HepG2 (cell line): ENCODE measurements at regions not wholly inside any gene's neighbourhood (a gene's known extent, or its start where the extent isn't known, plus 50 kb on each side); places are given as distances from the start of the nearest gene placed in this dataset.

ENCODE experiments used
- ATAC-seq: fragments of 200-7000 bp; cut with Tn5 transposase; 3 replicates; pipeline ENCODE4 v1.9.1; 2020; ENCODE audit warnings: mild to moderate bottlenecking, moderate library complexity
- BruUV-seq: library from RNA; stranded (reverse); fragments of 400-500 nt; replicated peaks from 2 replicates; lab custom pipeline; 2021; lab: Mats Ljungman, UMichigan
- CTCF ChIA-PET: fragments of 300-600 bp; formaldehyde crosslinking; extraction: SDS; loops from one replicate; lab custom pipeline; 2021; ENCODE audit warnings: low total read pairs, inconsistent platforms, low intra/inter-chr PET ratio; lab: Yijun Ruan, JAX
- POLR2A ChIA-PET: fragments of 350-600 bp; sonication (Branson Sonifier 250); formaldehyde crosslinking; loops from one replicate; lab custom pipeline; 2020; ENCODE audit warnings: antibody characterized with exemption, inconsistent platforms; lab: Yijun Ruan, JAX
- DNase-seq: peaks from one replicate; pipeline ENCODE4 v3.0.0-alpha.2; 2015; ENCODE audit warnings: low spot score
- FAIRE-seq: peaks from 3 replicates; lab custom pipeline; 2011; peaks lifted over from hg19 to GRCh38; lab: Jason Lieb, UNC
- H2AFZ ChIP-seq: one replicate; pipeline ENCODE4 v1.6.1; 2011; ENCODE audit warnings: low read length, inconsistent platforms
- H3K27ac ChIP-seq: fragments of 300-600 bp; 3 replicates; pipeline ENCODE4 v1.8.0; 2011; ENCODE audit warnings: mixed run types, mild to moderate bottlenecking, mixed read lengths, low read length, inconsistent platforms; ENCODE audit not compliant: insufficient read depth; ENCODE audit errors: extremely low read length
- H3K27me3 ChIP-seq, 2 experiments: fragments of 200-600 bp in 1 of 2; 2 replicates in 1 of 2; 3 replicates in 1 of 2; pipeline versions ENCODE4 v1.6.0 to v1.8.0; 2011; ENCODE audit warnings: low read length in 2 of 2, mild to moderate bottlenecking in 2 of 2, moderate library complexity in 2 of 2, inconsistent platforms in 1 of 2; ENCODE audit not compliant: insufficient read depth in 2 of 2, control insufficient read depth in 1 of 2
- H3K36me3 ChIP-seq, 2 experiments: fragments of 200-600 bp in 1 of 2; replicated peaks in 1 of 2; 2 replicates in 1 of 2; 3 replicates in 1 of 2; pipeline versions ENCODE4 v1.5.1 to v1.8.0; 2011; ENCODE audit warnings: low read length in 2 of 2, inconsistent platforms in 1 of 2; ENCODE audit not compliant: insufficient read depth in 2 of 2, control insufficient read depth in 1 of 2
- H3K4me1 ChIP-seq: 2 replicates; pipeline ENCODE4 v1.5.1; 2012; ENCODE audit warnings: low read length, inconsistent platforms; ENCODE audit not compliant: insufficient read depth
- H3K4me2 ChIP-seq: 2 replicates; pipeline ENCODE4 v1.6.0; 2011; ENCODE audit warnings: low read depth, low read length, inconsistent platforms
- H3K4me3 ChIP-seq, 3 experiments: fragments of 200-600 bp in 1 of 3; sonication (generic), shearing (Covaris generic) in 1 of 3; replicated peaks in 1 of 3; 2 replicates each; pipeline ENCODE4 v1.5.1; 2011 to 2016; ENCODE audit warnings: low read length in 3 of 3, inconsistent platforms in 2 of 3, low read depth in 2 of 3, mild to moderate bottlenecking in 2 of 3, control low read depth in 1 of 3, mixed read lengths in 1 of 3; ENCODE audit not compliant: insufficient read depth in 1 of 3
- H3K79me2 ChIP-seq: one replicate; pipeline ENCODE4 v1.6.1; 2011; ENCODE audit warnings: low read length, inconsistent platforms; ENCODE audit not compliant: insufficient read depth
- H3K9ac ChIP-seq: 2 replicates; pipeline ENCODE4 v1.6.0; 2011; ENCODE audit warnings: mild to moderate bottlenecking, low read depth, low read length, inconsistent platforms; ENCODE audit not compliant: insufficient read depth
- H3K9me3 ChIP-seq: 2 replicates; pipeline ENCODE4 v1.5.1; 2012; ENCODE audit warnings: mild to moderate bottlenecking, low read length
- H4K20me1 ChIP-seq: 2 replicates; pipeline ENCODE4 v1.6.0; 2011; ENCODE audit warnings: inconsistent platforms, mild to moderate bottlenecking, low read length, moderate library complexity; ENCODE audit not compliant: insufficient read depth
- CBX1 ChIP-seq: IDR thresholded peaks from one replicate; pipeline ENCODE4 v1.6.1; 2016; ENCODE audit warnings: antibody characterized with exemption, low read depth
- ELF1 ChIP-seq: sonication (generic); formaldehyde crosslinking; IDR thresholded peaks from 2 replicates; pipeline ENCODE4 v1.4.0; 2020; ENCODE audit warnings: missing genetic modification reagents
- EP300 ChIP-seq, 3 experiments: sonication (generic) in 1 of 3; formaldehyde crosslinking in 1 of 3; IDR thresholded peaks; 2 replicates each; pipeline versions ENCODE4 v1.5.1 to v1.6.1; 2011 to 2020; ENCODE audit warnings: low read depth in 2 of 3, low read length in 2 of 3, borderline replicate concordance in 1 of 3, improper control_type of control experiment in 1 of 3, mild to moderate bottlenecking in 1 of 3, missing genetic modification reagents in 1 of 3, moderate library complexity in 1 of 3
- GFI1 ChIP-seq: sonication (generic); formaldehyde crosslinking; IDR thresholded peaks from 2 replicates; pipeline ENCODE4 v1.5.0; 2020; ENCODE audit warnings: missing genetic modification reagents, mild to moderate bottlenecking, borderline replicate concordance
- GMEB2 ChIP-seq: IDR thresholded peaks from 2 replicates; pipeline ENCODE4 v1.6.1; 2016; ENCODE audit warnings: missing biosample characterization, missing genetic modification reagents, low read depth
- KIAA2018 ChIP-seq: sonication (generic); formaldehyde crosslinking; IDR thresholded peaks from 2 replicates; pipeline ENCODE4 v1.5.0; 2020; ENCODE audit warnings: mild to moderate bottlenecking, missing genetic modification reagents, borderline replicate concordance
- KLF16 ChIP-seq, 2 experiments: sonication (generic) in 1 of 2; formaldehyde crosslinking in 1 of 2; IDR thresholded peaks; 2 replicates each; pipeline versions ENCODE4 v1.6.1 to v1.8.0; 2016 to 2023; ENCODE audit warnings: missing genetic modification reagents in 2 of 2, missing compliant biosample characterization in 1 of 2
- SMARCE1 ChIP-seq: fragments of 450-650 bp; IDR thresholded peaks from 2 replicates; pipeline ENCODE4 v1.6.1; 2017; ENCODE audit warnings: borderline replicate concordance
- XBP1 ChIP-seq: sonication (generic); formaldehyde crosslinking; IDR thresholded peaks from 2 replicates; pipeline ENCODE4 v1.5.0; 2020; ENCODE audit warnings: missing genetic modification reagents
- ZBTB25 ChIP-seq: IDR thresholded peaks from 2 replicates; pipeline ENCODE4 v1.6.1; 2018; ENCODE audit warnings: missing genetic modification reagents
- ZBTB7B ChIP-seq: sonication (generic); formaldehyde crosslinking; IDR thresholded peaks from 2 replicates; pipeline ENCODE4 v1.4.0; 2020; ENCODE audit warnings: missing genetic modification reagents
- ZC3H13 ChIP-seq: sonication (generic); formaldehyde crosslinking; IDR thresholded peaks from 2 replicates; pipeline ENCODE4 v1.8.1; 2023; ENCODE audit warnings: mild to moderate bottlenecking, missing genetic modification reagents, moderate library complexity
- ZNF10 ChIP-seq: sonication (generic); formaldehyde crosslinking; IDR thresholded peaks from 2 replicates; pipeline ENCODE4 v1.4.0; 2020; ENCODE audit warnings: mild to moderate bottlenecking, low read depth, missing genetic modification reagents, borderline replicate concordance
- ZNF749 ChIP-seq: sonication (generic); formaldehyde crosslinking; IDR thresholded peaks from 2 replicates; pipeline ENCODE4 v1.8.0; 2022; ENCODE audit warnings: mild to moderate bottlenecking, missing genetic modification reagents, moderate library complexity, borderline replicate concordance
- WGBS: methylation state at CpG from one replicate; pipeline ENCODE4 v1.1.6; 2017; ENCODE audit warnings: low lambda C conversion rate; 5-methylcytosine and 5-hydroxymethylcytosine counted together
- in situ Hi-C: cut with HindIII; loops from 2 replicates; pipeline ENCODE4 v1.10.0; 2017; ENCODE audit warnings: low pct_unique_long_range_greater_than_20kb; ENCODE audit not compliant: extremely low pct_ligation_motif_present
- intact Hi-C: fragments of 100-400 bp; cut with micrococcal nuclease; formaldehyde crosslinking; loops from one replicate; pipeline ENCODE4 v1.10.0; 2022; ENCODE audit not compliant: unreplicated experiment

GRCh38 chr6:126133984-126134383, 147.6 kb downstream of the TRMT11 start (continued):
- TF ChIP-seq GMEB2 (CRISPR knock-in tag) = no peak
- no peak for TF ChIP-seq CBX1
- no peak for TF ChIP-seq ZNF749
- TF ChIP-seq XBP1 = no peak
- TF ChIP-seq SMARCE1 = no peak
- no peak for TF ChIP-seq ZC3H13 (CRISPR knock-in tag)
- TF ChIP-seq, all 625 proteins: peak for 0

- no peaks in the 10 kb centered on the region for H3K27me3 ChIP-seq
- peaks cover 4 to 12% of the 10 kb centered on the region in 2 experiments; a peak in 4 of 5 replicates for H3K36me3 ChIP-seq
- no peak overlapping the region for H3K4me3 ChIP-seq
- intact Hi-C loops = no loop called here
- no peaks in the 10 kb centered on the region for H3K79me2 ChIP-seq
- in situ Hi-C loops = no loop called here
- no peak overlapping the region for H3K27ac ChIP-seq
- H2AFZ ChIP-seq = no peak overlapping the region
- DNase-seq (no peak), FAIRE-seq (no peak), ATAC-seq (no peak)
- WGBS = 93% methylated on average over 2 of the region's 2 CpGs
- BruUV-seq = no TSS peak
- POLR2A ChIA-PET = no interaction called here
- no peak overlapping the region for H3K9ac ChIP-seq
- H3K4me1 ChIP-seq = no peaks in the 10 kb centered on the region
- H4K20me1 ChIP-seq = no peaks in the 10 kb centered on the region
- no peak overlapping the region for H3K4me2 ChIP-seq
- H3K9me3 ChIP-seq = peaks cover 17% of the 10 kb centered on the region
- CTCF ChIA-PET = no interaction called here
- TF ChIP-seq ZBTB25 (CRISPR knock-in tag) (no peak), KIAA2018 (no peak), GFI1 (CRISPR knock-in tag) (no peak), ZBTB7B (CRISPR knock-in tag) (no peak), EP300 (IDR thresholded peaks at IDR 0.05; ENCODE audit: low read depth in 2 of 2, low read length in 2 of 2) (no peak), EP300 (CRISPR knock-in tag; IDR thresholded peaks at IDR 0.05; ENCODE audit: borderline replicate concordance) (no peak), KLF16 (CRISPR knock-in tag; IDR thresholded peaks at IDR 0.05) (no peak), ELF1 (CRISPR knock-in tag) (no peak), ZNF10 (no peak)
These were observed 148.2 kb downstream of the TRMT11 start for GRCh38 chr6:126134491-126134890.
